Duodenal mucosa (tissue), 2 donors: ENCODE measurements at regions not wholly inside any gene's neighbourhood (a gene's known extent, or its start where the extent isn't known, plus 50 kb on each side); places are given as distances from the start of the nearest gene placed in this dataset.

Experiments
- H3K27ac ChIP-seq: one replicate; pipeline ENCODE4 v1.7.0; 2013; ENCODE audit warnings: low read depth, low read length
- H3K27me3 ChIP-seq, 2 donors: one replicate each; pipeline ENCODE4 v1.7.0; 2013; ENCODE audit warnings: low read length in 2 of 2, control low read depth in 1 of 2; ENCODE audit not compliant: insufficient read depth in 2 of 2, control insufficient read depth in 1 of 2
- H3K36me3 ChIP-seq, 2 donors: one replicate each; pipeline ENCODE4 v1.7.0; 2013; ENCODE audit warnings: low read length in 2 of 2, control low read depth in 1 of 2; ENCODE audit not compliant: insufficient read depth in 2 of 2, control insufficient read depth in 1 of 2
- H3K4me1 ChIP-seq, 2 donors: one replicate each; pipeline ENCODE4 v1.7.0; 2013; ENCODE audit warnings: low read length in 2 of 2, control low read depth in 1 of 2; ENCODE audit not compliant: insufficient read depth in 2 of 2, control insufficient read depth in 1 of 2
- H3K4me3 ChIP-seq, 2 donors: one replicate each; pipeline ENCODE4 v1.7.0; 2013; ENCODE audit warnings: low read length in 2 of 2, low read depth in 1 of 2
- H3K9ac ChIP-seq, 2 donors: one replicate each; pipeline ENCODE4 v1.7.0; 2013; ENCODE audit warnings: low read length in 2 of 2, low read depth in 1 of 2
- H3K9me3 ChIP-seq, 2 donors: one replicate each; pipeline ENCODE4 v1.7.0; 2013; ENCODE audit warnings: low read length in 2 of 2, control low read depth in 1 of 2; ENCODE audit not compliant: control insufficient read depth in 1 of 2

DNA sequence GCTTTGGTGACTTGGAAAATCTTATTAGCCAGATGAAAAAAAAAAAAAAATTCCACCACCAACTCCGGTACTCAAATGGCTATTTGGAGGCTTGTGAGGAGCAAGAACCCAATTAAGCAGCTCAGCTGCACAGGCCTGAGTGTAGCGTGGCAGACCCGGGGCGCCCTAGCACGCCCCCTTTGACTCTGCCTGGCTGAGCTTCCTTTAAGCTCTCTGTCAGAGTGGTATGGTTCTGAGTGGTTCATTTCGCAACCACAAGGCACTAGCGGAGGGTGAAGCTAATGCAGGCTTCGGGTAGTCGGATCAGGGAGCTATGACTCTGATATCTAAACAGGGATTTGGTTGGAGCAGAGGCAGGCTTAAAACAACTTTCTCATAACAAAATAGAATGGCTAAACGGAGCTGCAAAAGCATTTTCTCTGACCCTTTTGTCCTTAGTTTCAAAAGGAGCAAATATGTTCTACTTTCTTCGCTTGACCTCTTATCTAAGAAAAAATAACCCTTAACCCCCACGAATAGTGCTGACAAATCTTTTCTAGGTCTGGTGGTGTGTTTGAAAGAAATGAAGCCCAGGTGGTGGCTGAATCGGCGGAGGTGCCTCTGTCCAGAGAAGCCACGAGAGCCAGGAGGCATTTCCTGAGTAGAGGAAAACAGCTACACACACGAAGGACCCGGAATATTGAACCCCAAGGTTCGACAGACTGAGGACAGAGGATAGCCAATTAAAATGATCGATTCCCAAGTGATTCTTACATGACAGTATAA is 285.4 kb upstream of the GLI3 start:
- Histone ChIP-seq H3K9ac (no peak overlapping the region), H3K36me3 (no peaks in the 10 kb centered on the region), H3K27ac (no peak overlapping the region), H3K4me1 (no peaks in the 10 kb centered on the region), H3K9me3 (peaks cover 4 to 10% of the 10 kb centered on the region in 2 donors), H3K4me3 (no peak overlapping the region), H3K27me3 (no peaks in the 10 kb centered on the region)

DNA sequence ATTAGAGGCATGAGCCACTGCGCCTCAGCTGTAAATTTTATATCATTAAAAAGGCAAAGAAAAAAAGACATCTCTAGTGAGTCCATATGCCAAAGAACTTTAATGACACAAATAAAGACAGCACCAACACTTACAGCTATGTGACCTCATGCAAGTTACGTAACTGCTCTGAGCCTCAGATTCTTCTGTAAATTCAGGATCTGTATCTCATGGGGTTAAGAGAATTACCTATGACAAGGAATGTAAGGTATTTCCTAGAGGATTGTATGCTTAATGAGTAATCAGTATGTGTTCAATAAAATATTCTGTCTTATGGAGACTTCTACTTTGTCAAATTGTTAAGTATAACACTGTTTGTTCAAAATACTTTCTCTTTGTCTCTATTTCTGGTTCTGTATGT is 274.0 kb upstream of the GLI3 start:
- Histone ChIP-seq H3K27ac (no peak overlapping the region), H3K36me3 (no peaks in the 10 kb centered on the region), H3K9ac (no peak overlapping the region), H3K27me3 (no peaks in the 10 kb centered on the region), H3K4me1 (no peaks in the 10 kb centered on the region), H3K4me3 (no peak overlapping the region), H3K9me3 (no peaks in the 10 kb centered on the region)

DNA sequence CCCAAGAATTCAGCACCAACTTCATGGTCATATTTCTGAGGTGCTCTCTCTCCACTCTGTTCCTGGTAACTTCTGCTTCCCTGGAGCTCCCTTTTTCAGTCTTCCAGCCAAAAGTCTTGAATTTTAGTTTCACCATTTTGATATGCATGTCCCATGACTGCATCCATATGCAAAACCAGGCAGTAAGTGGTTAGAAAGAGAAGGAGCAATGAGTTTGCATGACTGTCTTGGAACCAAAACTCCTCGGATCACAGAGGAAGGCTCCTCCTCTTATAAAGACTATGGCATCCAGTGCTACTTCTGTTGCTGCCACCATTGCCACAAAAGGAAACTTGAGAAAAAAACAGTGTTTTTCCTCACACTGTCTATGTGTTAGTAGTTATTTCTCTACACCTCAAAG is 269.1 kb upstream of the GLI3 start:
- Histone ChIP-seq H3K27me3 (no peaks in the 10 kb centered on the region), H3K36me3 (no peaks in the 10 kb centered on the region), H3K27ac (no peak overlapping the region), H3K4me1 (no peaks in the 10 kb centered on the region), H3K4me3 (no peak overlapping the region), H3K9me3 (no peaks in the 10 kb centered on the region), H3K9ac (no peak overlapping the region)

DNA sequence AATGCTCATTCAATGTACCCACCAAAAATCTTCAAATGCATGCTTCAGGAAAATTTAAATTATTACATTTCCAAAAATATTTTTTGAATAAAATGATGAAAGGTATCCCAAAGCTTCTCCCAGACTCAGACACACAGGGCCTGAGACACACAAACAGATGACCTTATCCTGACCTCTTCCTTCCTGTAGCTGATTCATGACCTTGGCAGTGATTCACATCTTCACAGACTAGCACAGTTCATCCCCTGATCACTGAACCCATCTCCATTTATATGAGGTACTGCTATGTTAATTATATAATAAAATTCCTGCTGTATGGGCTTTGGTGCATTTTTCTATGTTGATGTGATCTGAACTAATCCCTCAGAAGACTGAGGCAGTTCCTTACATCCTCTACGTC is 265.0 kb upstream of the GLI3 start:
- H3K36me3 ChIP-seq: no peaks in the 10 kb centered on the region
- no peaks in the 10 kb centered on the region for H3K27me3 ChIP-seq
- H3K27ac ChIP-seq: no peak overlapping the region
- H3K9me3 ChIP-seq: no peaks in the 10 kb centered on the region
- H3K4me3 ChIP-seq: no peak overlapping the region
- no peaks in the 10 kb centered on the region for H3K4me1 ChIP-seq
- no peak overlapping the region for H3K9ac ChIP-seq

DNA sequence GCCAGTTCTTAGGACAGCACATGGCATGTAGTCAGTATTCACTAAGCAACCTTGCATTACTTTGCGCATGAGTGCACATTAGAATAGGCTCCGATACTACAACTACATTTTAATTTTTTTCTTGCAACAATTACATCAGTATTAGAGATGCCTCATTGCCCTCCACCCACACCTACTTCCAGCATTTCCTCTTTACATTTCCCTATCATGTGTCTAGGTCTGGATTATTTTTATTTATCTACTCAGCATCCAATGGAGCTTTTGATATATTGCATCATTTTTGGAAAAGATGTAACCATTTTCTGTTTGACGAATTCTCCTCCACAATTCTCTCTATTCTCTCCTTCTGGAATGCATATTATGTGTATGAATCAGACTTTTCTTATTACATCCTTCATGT is 258.2 kb upstream of the GLI3 start:
- Histone ChIP-seq H3K4me3 (no peak overlapping the region), H3K27me3 (peaks cover 0 to 3% of the 10 kb centered on the region in 2 donors), H3K36me3 (no peaks in the 10 kb centered on the region), H3K27ac (no peak overlapping the region), H3K4me1 (no peaks in the 10 kb centered on the region), H3K9me3 (no peaks in the 10 kb centered on the region), H3K9ac (no peak overlapping the region)

DNA sequence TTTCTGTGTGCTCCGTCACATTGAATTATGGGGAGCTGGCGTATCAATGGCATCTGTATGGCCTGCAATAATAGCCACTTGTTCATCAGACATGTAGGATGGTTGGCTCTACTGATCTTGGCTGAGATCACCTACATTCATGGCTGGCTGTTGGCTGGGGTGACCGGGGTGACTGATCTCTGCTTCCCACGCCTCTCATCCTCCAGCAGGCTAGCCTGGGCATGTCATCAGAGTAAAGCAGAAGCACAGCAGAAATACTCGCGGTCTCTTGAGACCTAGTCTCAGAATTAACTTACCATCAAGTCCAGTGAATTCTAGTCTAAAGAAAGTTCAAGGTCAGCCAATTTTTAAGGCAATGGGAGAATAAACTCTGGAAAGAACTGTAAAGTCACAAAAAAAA is 257.7 kb upstream of the GLI3 start:
- H3K4me1 ChIP-seq: no peaks in the 10 kb centered on the region

DNA sequence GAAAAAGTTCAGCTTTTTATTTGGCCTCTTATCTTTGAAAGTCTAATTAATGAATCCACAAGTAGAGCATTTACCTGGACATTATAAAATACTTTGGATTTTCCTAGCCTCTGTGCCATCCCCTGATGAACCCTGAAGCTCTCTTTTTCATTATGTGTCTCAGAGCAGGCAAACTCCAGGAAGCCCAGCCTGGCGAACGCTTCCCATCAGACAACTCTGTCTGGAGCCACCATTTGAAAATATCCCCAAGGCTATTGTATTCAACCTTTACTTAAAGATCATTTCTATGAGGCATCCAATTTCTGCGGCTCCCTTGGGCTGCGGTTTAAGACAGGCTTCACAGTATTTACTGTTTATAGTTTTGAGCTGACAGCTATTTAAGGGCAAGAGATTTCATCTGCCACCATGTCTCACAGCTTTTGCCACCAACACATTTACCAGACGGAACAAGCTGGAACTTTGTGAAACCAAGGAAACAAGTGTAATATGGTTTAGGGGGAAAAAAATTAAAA is 257.2 kb upstream of the GLI3 start:
- Histone ChIP-seq H3K36me3 (no peaks in the 10 kb centered on the region), H3K4me1 (no peaks in the 10 kb centered on the region), H3K27ac (no peak overlapping the region), H3K27me3 (peaks cover 0 to 3% of the 10 kb centered on the region in 2 donors), H3K9ac (no peak overlapping the region), H3K4me3 (no peak overlapping the region), H3K9me3 (no peaks in the 10 kb centered on the region)

More for the DNA sequence above, 257.7 kb upstream of the GLI3 start:
- no peaks in the 10 kb centered on the region for H3K36me3 ChIP-seq
- peaks cover 0 to 3% of the 10 kb centered on the region in 2 donors for H3K27me3 ChIP-seq
- no peaks in the 10 kb centered on the region for H3K9me3 ChIP-seq
- H3K27ac ChIP-seq: no peak overlapping the region
- H3K4me3 ChIP-seq: no peak overlapping the region
- no peak overlapping the region for H3K9ac ChIP-seq

DNA sequence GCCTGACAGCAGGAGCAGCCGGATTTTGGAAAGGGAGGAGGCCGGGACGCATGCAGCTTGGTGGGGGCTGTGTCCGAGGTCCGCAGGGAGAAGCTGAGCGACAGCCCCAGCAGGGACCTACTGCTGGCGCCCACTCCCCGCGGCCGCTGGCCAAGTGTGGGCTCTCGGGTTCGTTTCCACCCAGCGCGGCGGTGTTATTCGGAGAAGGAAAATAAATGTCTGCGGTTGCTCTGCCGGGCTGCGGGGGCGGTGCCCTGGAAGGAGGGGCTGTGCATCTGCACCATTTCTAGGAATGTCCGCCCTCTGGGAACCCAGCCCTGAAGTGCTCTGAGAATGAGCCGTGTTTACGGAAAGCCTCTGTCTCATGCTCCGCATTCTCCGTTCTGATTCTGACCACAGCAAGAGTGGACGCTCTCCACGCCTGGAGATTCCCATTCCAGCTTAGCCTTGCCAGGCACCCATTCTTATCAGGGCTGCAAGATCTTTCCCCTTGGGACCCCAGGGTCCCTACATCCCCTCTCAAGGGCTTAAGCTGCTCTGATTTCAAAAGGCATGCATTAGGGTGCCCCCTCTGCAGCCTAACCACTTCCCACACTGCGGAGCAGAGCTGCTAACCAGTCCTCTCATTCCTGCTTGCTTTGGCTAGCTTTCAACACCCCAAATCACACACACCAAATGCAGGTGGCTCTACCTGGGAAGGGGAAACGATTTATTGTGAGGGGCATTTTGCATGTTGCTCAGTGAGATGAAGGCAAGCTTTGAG is 256.6 kb upstream of the GLI3 start:
- Histone ChIP-seq H3K27ac (no peak overlapping the region), H3K27me3 (peaks cover 0 to 3% of the 10 kb centered on the region in 2 donors), H3K9me3 (no peaks in the 10 kb centered on the region), H3K4me3 (peak overlapping the region; percentile 3 to 33), H3K9ac (no peak overlapping the region), H3K36me3 (no peaks in the 10 kb centered on the region), H3K4me1 (no peaks in the 10 kb centered on the region)

DNA sequence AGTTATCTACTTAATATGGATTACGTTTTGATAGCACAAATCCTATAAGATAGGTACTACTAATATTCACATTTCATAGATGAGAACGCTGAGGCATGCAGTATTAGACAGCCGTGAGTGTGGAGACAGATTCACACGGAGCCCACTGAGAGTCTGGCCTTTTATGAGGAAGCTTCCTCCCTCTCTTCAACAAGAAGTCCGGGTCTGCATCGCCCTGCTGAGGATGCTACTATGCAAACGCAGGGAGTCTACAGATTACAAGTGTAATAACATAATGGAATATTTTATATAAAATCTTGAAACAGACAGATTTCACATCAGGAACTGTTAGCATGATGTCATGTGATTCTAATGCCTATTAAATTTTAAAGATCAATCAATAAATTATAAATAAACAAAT is 255.9 kb upstream of the GLI3 start:
- Histone ChIP-seq H3K9ac (no peak overlapping the region), H3K27me3 (peaks cover 0 to 3% of the 10 kb centered on the region in 2 donors), H3K36me3 (no peaks in the 10 kb centered on the region), H3K4me1 (no peaks in the 10 kb centered on the region), H3K27ac (no peak overlapping the region), H3K4me3 (no peak overlapping the region), H3K9me3 (no peaks in the 10 kb centered on the region)

DNA sequence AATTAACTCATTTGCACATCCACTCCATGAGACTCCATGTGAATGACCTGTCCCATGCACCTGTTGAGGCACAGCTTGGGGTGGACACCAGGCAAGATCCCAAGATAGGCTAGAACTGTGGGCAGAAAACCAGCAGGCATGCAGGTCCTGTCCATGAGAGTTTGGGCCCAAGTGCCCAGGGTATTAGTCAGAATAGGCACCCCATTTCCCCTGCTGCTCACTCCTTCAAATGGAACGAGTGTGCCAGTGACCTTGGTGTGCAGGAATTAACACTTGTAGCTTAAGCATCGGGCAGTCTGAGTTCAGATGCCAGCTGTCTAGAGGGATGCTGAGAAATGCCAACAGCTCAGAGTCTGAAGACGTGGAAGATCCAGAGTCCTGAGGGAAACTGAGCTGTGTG is 254.1 kb upstream of the GLI3 start:
- H3K4me1 ChIP-seq: no peaks in the 10 kb centered on the region
- no peak overlapping the region for H3K27ac ChIP-seq
- no peaks in the 10 kb centered on the region for H3K36me3 ChIP-seq
- peaks cover 0 to 3% of the 10 kb centered on the region in 2 donors for H3K27me3 ChIP-seq
- H3K9ac ChIP-seq: no peak overlapping the region
- no peaks in the 10 kb centered on the region for H3K9me3 ChIP-seq
- H3K4me3 ChIP-seq: no peak overlapping the region
